Osteoblast (primary cell): ENCODE measurements at regions not wholly inside any gene's neighbourhood (a gene's known extent, or its start where the extent isn't known, plus 50 kb on each side); places are given as distances from the start of the nearest gene placed in this dataset.

ENCODE experiments used
- DNase-seq: peaks from one replicate; pipeline ENCODE4 v3.0.0; 2011; ENCODE audit warnings: low spot score, mixed read lengths; ENCODE audit not compliant: insufficient read length; ENCODE audit errors: missing footprints
- H2AFZ ChIP-seq: 2 replicates; pipeline ENCODE4 v1.6.0; 2011; ENCODE audit warnings: mild to moderate bottlenecking, low read length
- H3K27ac ChIP-seq: 2 replicates; pipeline ENCODE4 v1.5.1; 2011; ENCODE audit warnings: mild to moderate bottlenecking, low read depth, low read length, moderate library complexity
- H3K27me3 ChIP-seq: 2 replicates; pipeline ENCODE4 v1.6.0; 2012; ENCODE audit warnings: mild to moderate bottlenecking, control low read depth, inconsistent platforms, low read length, moderate library complexity; ENCODE audit not compliant: insufficient read depth
- H3K36me3 ChIP-seq: 2 replicates; pipeline ENCODE4 v1.5.1; 2011; ENCODE audit warnings: mild to moderate bottlenecking, low read length, control low read depth, moderate library complexity; ENCODE audit not compliant: insufficient read depth
- H3K4me1 ChIP-seq: 2 replicates; pipeline ENCODE4 v1.5.1; 2011; ENCODE audit warnings: mild to moderate bottlenecking, low read length, control low read depth, moderate library complexity; ENCODE audit not compliant: insufficient read depth
- H3K4me2 ChIP-seq: 2 replicates; pipeline ENCODE4 v1.6.0; 2011; ENCODE audit warnings: mild to moderate bottlenecking, low read length; ENCODE audit not compliant: insufficient read depth
- H3K4me3 ChIP-seq: fragments of 200-600 bp; sonication (generic); 3 replicates; pipeline ENCODE4 v1.5.1; 2012; ENCODE audit warnings: mild to moderate bottlenecking, low read length, inconsistent platforms; ENCODE audit not compliant: insufficient read depth
- H3K79me2 ChIP-seq: 2 replicates; pipeline ENCODE4 v1.6.0; 2012; ENCODE audit warnings: mild to moderate bottlenecking, low read length, control low read depth, inconsistent platforms; ENCODE audit not compliant: insufficient read depth
- H3K9me3 ChIP-seq: 2 replicates; pipeline ENCODE4 v1.5.1; 2011; ENCODE audit warnings: low read depth, low read length, control low read depth
- H4K20me1 ChIP-seq: 2 replicates; pipeline ENCODE4 v1.6.0; 2012; ENCODE audit warnings: mild to moderate bottlenecking, low read length, control low read depth; ENCODE audit not compliant: insufficient read depth
- TF ChIP-seq, protein P1 (sequence below): IDR thresholded peaks from 2 replicates; pipeline ENCODE4 v1.5.1; 2011; ENCODE audit warnings: mild to moderate bottlenecking, low read depth, low read length, moderate library complexity; ENCODE audit errors: extremely low read depth

DNA sequence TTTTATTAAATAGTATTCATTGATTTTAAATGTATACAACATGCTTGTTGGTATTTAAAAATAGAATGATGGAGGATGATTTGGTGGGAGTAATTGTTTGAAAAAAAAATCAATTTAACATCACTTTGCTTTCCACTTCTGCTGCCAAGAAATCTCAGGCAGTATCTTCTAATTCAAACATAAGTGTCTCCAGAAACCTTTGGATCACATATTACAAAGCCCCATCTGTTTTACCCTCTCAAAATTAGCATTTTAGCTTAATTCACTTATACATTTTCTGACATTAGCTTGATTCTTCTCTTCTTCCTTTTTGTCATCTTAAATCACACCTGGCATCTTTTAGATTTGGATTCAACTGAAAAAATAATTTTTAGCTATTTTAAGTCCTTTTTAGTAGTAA lies 72.9 kb upstream of the KMT2C start:
- TF ChIP-seq, protein P1, sequence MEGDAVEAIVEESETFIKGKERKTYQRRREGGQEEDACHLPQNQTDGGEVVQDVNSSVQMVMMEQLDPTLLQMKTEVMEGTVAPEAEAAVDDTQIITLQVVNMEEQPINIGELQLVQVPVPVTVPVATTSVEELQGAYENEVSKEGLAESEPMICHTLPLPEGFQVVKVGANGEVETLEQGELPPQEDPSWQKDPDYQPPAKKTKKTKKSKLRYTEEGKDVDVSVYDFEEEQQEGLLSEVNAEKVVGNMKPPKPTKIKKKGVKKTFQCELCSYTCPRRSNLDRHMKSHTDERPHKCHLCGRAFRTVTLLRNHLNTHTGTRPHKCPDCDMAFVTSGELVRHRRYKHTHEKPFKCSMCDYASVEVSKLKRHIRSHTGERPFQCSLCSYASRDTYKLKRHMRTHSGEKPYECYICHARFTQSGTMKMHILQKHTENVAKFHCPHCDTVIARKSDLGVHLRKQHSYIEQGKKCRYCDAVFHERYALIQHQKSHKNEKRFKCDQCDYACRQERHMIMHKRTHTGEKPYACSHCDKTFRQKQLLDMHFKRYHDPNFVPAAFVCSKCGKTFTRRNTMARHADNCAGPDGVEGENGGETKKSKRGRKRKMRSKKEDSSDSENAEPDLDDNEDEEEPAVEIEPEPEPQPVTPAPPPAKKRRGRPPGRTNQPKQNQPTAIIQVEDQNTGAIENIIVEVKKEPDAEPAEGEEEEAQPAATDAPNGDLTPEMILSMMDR, result no peak
- Histone ChIP-seq H3K4me2 (no peak overlapping the region), H3K27me3 (no peaks in the 10 kb centered on the region), H4K20me1 (no peaks in the 10 kb centered on the region), H3K4me1 (no peaks in the 10 kb centered on the region), H3K27ac (no peak overlapping the region), H3K9me3 (no peaks in the 10 kb centered on the region), H2AFZ (no peak overlapping the region), H3K79me2 (no peaks in the 10 kb centered on the region), H3K36me3 (no peaks in the 10 kb centered on the region), H3K4me3 (no peak overlapping the region)
- DNase-seq, result no peak

DNA sequence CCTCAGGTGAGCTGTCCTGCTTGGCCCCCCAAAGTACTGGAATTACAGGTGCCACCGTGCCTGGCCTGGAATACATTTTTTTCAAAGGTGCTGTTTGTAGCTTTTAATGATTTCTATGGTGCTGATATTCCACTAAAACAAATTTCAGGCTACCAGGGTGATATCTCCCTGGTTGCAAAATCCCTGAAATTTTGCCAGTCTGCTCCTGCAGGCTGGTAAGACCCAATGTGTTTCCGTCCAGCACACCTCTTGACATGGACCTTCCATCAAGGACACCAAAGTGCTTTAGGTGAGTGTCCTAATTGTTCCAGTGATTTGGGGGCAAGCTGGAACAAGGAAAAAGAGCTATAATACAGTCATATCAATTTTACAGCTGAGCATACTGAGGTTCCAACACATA lies 69.8 kb upstream of the KMT2C start:
- no peak overlapping the region for H3K27ac ChIP-seq
- H3K36me3 ChIP-seq, result no peaks in the 10 kb centered on the region
- TF ChIP-seq, protein P1, result no peak
- H3K4me1 ChIP-seq, result no peaks in the 10 kb centered on the region
- H2AFZ ChIP-seq, result no peak overlapping the region
- no peak overlapping the region for H3K4me3 ChIP-seq
- no peaks in the 10 kb centered on the region for H4K20me1 ChIP-seq
- no peaks in the 10 kb centered on the region for H3K9me3 ChIP-seq
- no peak for DNase-seq
- no peak overlapping the region for H3K4me2 ChIP-seq
- no peaks in the 10 kb centered on the region for H3K79me2 ChIP-seq
- H3K27me3 ChIP-seq, result no peaks in the 10 kb centered on the region

DNA sequence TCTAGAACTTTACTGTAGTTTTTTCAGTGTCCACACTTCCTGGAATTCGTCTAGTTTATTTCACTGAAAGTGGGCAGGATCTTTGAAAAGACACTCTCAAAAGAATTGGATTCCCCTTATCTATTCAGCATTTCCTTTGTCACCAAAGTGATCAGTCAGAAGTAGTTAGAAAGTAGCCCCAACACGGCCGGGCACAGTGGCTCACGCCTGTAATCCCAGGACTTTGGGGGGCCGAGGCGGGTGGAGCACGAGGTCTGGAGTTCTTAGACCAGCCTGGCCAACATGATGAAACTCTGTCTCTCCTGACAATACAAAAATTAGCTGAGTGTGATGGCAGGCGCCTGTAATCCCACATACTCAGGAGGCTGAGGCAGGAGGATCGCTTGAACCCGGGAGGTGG lies 69.0 kb upstream of the KMT2C start:
- no peak for DNase-seq
- Histone ChIP-seq H3K4me2 (no peak overlapping the region), H3K79me2 (no peaks in the 10 kb centered on the region), H2AFZ (no peak overlapping the region), H3K27me3 (no peaks in the 10 kb centered on the region), H3K9me3 (no peaks in the 10 kb centered on the region), H3K27ac (no peak overlapping the region), H3K4me3 (no peak overlapping the region), H3K36me3 (no peaks in the 10 kb centered on the region), H4K20me1 (no peaks in the 10 kb centered on the region), H3K4me1 (no peaks in the 10 kb centered on the region)
- TF ChIP-seq, protein P1, result no peak

DNA sequence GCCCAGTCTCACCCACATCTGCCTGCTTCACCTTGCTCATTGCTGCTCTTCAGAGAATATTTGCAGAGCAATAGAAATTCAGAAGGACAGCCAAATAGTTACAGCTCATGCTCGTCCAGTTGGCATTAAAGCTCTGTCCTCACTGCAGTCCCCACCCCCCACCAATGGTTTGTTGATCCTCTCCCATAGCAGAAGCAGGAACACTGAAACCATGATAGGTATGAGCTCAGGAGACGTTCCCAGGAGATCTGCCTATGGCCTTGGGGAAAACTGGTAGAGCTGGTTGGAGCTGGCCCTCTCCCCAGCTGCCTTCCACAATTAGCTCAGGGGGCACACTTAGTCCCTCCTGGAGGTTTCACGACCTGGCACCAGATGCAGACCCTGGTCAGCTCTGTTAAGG lies 68.6 kb upstream of the KMT2C start:
- no peaks in the 10 kb centered on the region for H3K36me3 ChIP-seq
- no peaks in the 10 kb centered on the region for H3K79me2 ChIP-seq
- H3K4me1 ChIP-seq, result no peaks in the 10 kb centered on the region
- no peak overlapping the region for H3K4me2 ChIP-seq
- no peak overlapping the region for H2AFZ ChIP-seq
- TF ChIP-seq, protein P1, result no peak
- no peaks in the 10 kb centered on the region for H4K20me1 ChIP-seq
- DNase-seq, result no peak
- no peaks in the 10 kb centered on the region for H3K27me3 ChIP-seq
- H3K9me3 ChIP-seq, result no peaks in the 10 kb centered on the region
- no peak overlapping the region for H3K27ac ChIP-seq
- H3K4me3 ChIP-seq, result no peak overlapping the region
